Testis (tissue), 2 donors: ENCODE measurements at regions not wholly inside any gene's neighbourhood (a gene's known extent, or its start where the extent isn't known, plus 50 kb on each side); places are given as distances from the start of the nearest gene placed in this dataset.

Source experiments
- DNase-seq: peaks from one replicate; pipeline ENCODE4 v3.0.0-alpha.2; 2019
- H3K27ac ChIP-seq, 2 donors: fragments of 200-600 bp; sonication (generic); one replicate each; pipeline ENCODE4 v1.5.1; 2019
- H3K27me3 ChIP-seq: fragments of 200-600 bp; sonication (generic); one replicate; pipeline ENCODE4 v1.5.1; 2019
- H3K36me3 ChIP-seq: fragments of 200-600 bp; sonication (generic); one replicate; pipeline ENCODE4 v1.5.1; 2017; ENCODE audit warnings: low read depth; ENCODE audit errors: missing control alignments
- H3K4me1 ChIP-seq: fragments of 200-600 bp; sonication (generic); one replicate; pipeline ENCODE4 v1.5.1; 2019
- H3K4me3 ChIP-seq, 2 donors: fragments of 200-600 bp; sonication (generic); one replicate each; pipeline ENCODE4 v1.5.1; 2017 to 2019
- H3K9me3 ChIP-seq: fragments of 200-600 bp; sonication (generic); one replicate; pipeline ENCODE4 v1.5.1; 2017
- POLR2A ChIP-seq: fragments of 450-650 bp; IDR thresholded peaks from one replicate; pipeline ENCODE4 v1.6.1; 2017; ENCODE audit warnings: antibody characterized with exemption, mild to moderate bottlenecking, moderate library complexity
- WGBS, 2 donors: methylation state at CpG; one replicate each; pipeline ENCODE4 v1.1.5; 2018; 5-methylcytosine and 5-hydroxymethylcytosine counted together
- intact Hi-C: fragments of 100-400 bp; cut with DNase I; formaldehyde crosslinking; loops from one replicate; pipeline ENCODE4 v1.15.1; 2023; ENCODE audit warnings: low total_unique reads
- TF ChIP-seq, protein P1 (sequence below), 3 experiments: fragments of 450-650 bp in 2 of 3; fragments of 200-600 bp in 1 of 3; sonication (generic) in 1 of 3; IDR thresholded peaks; one replicate each; pipeline ENCODE4 v1.5.1; 2016 to 2019; ENCODE audit warnings: antibody characterized with exemption in 3 of 3, mild to moderate bottlenecking in 2 of 3, moderate library complexity in 1 of 3

DNA sequence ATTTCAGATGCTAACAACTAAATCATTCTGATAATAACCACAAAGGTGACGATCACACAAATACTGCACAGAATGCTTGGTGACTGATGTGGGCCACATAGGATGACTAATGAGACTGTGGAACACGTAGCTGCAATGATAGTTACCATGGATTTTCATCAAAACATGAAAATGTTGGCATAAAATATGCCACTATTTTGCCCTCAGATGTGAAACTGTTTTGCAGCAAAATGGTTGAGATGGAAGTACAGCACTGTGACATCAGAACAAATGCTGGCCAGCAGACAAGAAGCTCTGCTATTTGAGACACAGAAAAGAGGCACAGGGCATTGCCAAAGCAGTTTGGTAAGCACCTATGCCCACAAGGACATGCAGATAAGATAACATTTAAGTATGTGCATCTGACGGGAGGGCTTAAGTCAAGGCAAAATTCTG, 83.8 kb downstream of the NIBAN1 start:
- peak; percentile 44 for DNase-seq
- H3K36me3 ChIP-seq = no peaks in the 10 kb centered on the region
- no peak overlapping the region for H3K4me3 ChIP-seq
- H3K9me3 ChIP-seq = no peaks in the 10 kb centered on the region
- H3K27me3 ChIP-seq = no peaks in the 10 kb centered on the region
- 47 to 56% methylated on average over 3 of the region's 3 CpGs for WGBS, 2 donors
- H3K27ac ChIP-seq = no peak overlapping the region
- H3K4me1 ChIP-seq = peaks cover 9% of the 10 kb centered on the region
- intact Hi-C loops = no loop called here
- no peak for TF ChIP-seq POLR2A
- TF ChIP-seq, protein P1, sequence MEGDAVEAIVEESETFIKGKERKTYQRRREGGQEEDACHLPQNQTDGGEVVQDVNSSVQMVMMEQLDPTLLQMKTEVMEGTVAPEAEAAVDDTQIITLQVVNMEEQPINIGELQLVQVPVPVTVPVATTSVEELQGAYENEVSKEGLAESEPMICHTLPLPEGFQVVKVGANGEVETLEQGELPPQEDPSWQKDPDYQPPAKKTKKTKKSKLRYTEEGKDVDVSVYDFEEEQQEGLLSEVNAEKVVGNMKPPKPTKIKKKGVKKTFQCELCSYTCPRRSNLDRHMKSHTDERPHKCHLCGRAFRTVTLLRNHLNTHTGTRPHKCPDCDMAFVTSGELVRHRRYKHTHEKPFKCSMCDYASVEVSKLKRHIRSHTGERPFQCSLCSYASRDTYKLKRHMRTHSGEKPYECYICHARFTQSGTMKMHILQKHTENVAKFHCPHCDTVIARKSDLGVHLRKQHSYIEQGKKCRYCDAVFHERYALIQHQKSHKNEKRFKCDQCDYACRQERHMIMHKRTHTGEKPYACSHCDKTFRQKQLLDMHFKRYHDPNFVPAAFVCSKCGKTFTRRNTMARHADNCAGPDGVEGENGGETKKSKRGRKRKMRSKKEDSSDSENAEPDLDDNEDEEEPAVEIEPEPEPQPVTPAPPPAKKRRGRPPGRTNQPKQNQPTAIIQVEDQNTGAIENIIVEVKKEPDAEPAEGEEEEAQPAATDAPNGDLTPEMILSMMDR (IDR thresholded peaks at IDR 0.05) = no peak

DNA sequence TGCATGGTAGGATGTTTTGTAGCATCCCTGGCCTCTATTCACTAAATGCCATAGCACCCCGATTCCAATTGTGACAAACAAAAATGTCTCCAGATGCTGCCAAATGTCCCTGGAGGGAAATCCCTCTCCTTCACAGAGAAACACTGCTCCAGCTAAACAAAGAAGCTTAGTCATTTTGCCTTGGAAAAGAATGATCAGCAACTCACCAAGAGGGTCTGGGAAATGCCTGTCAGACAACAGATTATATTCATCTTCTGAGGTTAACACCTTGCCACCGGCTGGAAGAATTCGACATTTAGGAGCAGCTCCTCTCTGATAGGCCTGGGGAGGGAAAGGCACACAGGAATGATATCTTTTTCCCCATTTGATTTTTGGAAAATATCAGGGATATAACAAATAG, 84.4 kb downstream of the NIBAN1 start:
- peaks cover 9% of the 10 kb centered on the region for H3K4me1 ChIP-seq
- DNase-seq = no peak
- no peak overlapping the region for H3K27ac ChIP-seq
- H3K9me3 ChIP-seq = no peaks in the 10 kb centered on the region
- H3K4me3 ChIP-seq = no peak overlapping the region
- intact Hi-C loops = no loop called here
- 49 to 72% methylated on average over 3 of the region's 3 CpGs for WGBS, 2 donors
- no peaks in the 10 kb centered on the region for H3K36me3 ChIP-seq
- no peaks in the 10 kb centered on the region for H3K27me3 ChIP-seq
- TF ChIP-seq, protein P1 (IDR thresholded peaks at IDR 0.05) = no peak
- TF ChIP-seq POLR2A = no peak

DNA sequence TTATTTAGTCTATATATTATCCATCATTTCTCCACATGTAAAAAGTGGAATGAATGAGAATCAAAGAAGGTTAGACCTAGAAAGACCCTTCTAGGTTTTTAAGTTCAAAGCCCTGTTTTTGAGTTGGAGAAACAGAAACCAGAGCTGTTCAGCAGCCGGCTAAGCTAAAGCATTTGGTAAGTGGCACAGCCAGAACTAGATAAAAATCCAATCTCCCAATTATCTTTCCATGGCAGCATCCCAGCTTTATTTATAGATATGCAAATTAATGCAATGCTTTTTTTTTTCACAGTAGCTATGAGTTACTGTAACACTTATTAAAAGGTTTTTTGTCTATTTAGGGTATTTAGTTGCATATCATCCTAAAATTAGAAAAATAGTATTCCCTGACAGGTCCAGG, 85.1 kb downstream of the NIBAN1 start:
- 57 to 69% methylated on average over 1 of the region's 1 CpG for WGBS, 2 donors
- TF ChIP-seq, protein P1 (IDR thresholded peaks at IDR 0.05) = no peak
- TF ChIP-seq POLR2A = no peak
- Histone ChIP-seq H3K27ac (no peak overlapping the region), H3K4me1 (peaks cover 9% of the 10 kb centered on the region), H3K9me3 (no peaks in the 10 kb centered on the region), H3K4me3 (no peak overlapping the region), H3K36me3 (no peaks in the 10 kb centered on the region), H3K27me3 (no peaks in the 10 kb centered on the region)
- intact Hi-C loops = no loop called here
- no peak for DNase-seq

DNA sequence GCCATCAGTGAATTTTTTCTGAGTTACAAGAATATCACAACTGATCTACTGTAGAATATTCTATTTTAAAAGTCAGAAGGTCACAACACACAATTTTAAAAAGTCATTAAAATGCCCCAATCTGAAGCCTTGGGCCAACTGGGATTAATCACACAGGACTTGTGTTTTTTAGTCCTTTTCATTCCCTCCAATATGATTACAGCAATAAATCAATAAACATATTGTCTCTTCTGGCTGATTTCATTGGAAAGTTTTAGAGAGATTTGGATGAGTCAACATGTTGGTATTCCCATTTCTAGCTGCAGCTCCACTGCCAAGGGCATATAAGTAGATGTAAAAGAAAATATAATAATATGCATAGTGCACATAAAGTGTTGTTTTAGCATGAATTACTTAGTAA, 85.8 kb downstream of the NIBAN1 start:
- H3K4me1 ChIP-seq = peaks cover 9% of the 10 kb centered on the region
- no peaks in the 10 kb centered on the region for H3K27me3 ChIP-seq
- intact Hi-C loops = no loop called here
- no peaks in the 10 kb centered on the region for H3K9me3 ChIP-seq
- no peak overlapping the region for H3K4me3 ChIP-seq
- TF ChIP-seq, protein P1 (IDR thresholded peaks at IDR 0.05) = no peak
- no peak for TF ChIP-seq POLR2A
- H3K27ac ChIP-seq = no peak overlapping the region
- H3K36me3 ChIP-seq = no peaks in the 10 kb centered on the region
- no peak for DNase-seq

DNA sequence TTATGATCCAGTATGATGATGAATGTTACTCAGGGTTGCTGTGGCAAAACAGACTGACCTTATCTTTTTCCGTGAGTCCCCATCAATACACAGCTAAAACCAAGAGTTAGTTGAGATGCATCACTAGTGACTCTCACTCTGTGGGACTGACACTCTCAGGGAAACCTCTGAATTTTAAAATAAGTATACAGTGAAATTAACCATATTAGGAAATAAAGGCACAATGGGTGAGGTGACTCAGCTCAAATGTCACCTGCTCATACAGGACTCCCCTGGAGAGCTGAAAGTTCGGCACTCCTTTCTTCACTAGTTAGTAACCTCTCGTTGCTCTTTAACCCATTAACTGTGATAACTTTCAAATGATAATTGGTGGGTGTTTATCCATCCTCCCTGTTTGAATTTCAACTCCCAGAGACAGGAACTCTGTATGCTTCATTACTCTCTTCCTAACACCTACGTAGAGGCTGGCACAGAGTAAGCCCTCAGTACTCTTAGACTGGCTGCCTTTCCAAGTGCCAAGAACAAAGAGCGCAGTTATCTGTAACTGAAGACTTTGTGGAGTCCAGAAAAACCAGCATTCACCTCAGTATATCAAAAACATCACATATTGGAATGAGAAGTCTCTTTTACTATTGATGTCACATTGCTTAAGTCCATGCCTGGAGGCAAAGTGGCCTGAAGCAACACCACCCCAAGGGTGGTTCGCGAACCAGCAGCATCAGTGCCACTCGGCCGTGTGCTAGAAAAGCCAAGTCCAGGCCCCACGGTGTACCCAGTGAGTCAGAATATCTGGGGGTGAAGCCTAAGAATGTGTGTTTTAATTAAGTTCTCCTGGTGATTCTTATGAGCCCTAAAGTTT, 91.1 kb downstream of the NIBAN1 start:
- no peak for TF ChIP-seq POLR2A
- TF ChIP-seq, protein P1 (IDR thresholded peaks at IDR 0.05) = no peak
- Histone ChIP-seq H3K9me3 (no peaks in the 10 kb centered on the region), H3K27ac (no peak overlapping the region), H3K4me1 (peaks cover 6% of the 10 kb centered on the region), H3K27me3 (no peaks in the 10 kb centered on the region), H3K36me3 (no peaks in the 10 kb centered on the region), H3K4me3 (no peak overlapping the region)
- intact Hi-C loops = no loop called here
- no peak for DNase-seq
- WGBS, 2 donors = 72 to 81% methylated on average over 10 of the region's 10 CpGs
